ENCODE measurements at regions not wholly inside any gene's neighbourhood (a gene's known extent, or its start where the extent isn't known, plus 50 kb on each side); places are given as distances from the start of the nearest gene placed in this dataset.
"Not testable (repeated sequence)": the region's sequence is repeated elsewhere in the genome, so short reads cannot be mapped to it uniquely, and the experiment has no call there.

DNA sequence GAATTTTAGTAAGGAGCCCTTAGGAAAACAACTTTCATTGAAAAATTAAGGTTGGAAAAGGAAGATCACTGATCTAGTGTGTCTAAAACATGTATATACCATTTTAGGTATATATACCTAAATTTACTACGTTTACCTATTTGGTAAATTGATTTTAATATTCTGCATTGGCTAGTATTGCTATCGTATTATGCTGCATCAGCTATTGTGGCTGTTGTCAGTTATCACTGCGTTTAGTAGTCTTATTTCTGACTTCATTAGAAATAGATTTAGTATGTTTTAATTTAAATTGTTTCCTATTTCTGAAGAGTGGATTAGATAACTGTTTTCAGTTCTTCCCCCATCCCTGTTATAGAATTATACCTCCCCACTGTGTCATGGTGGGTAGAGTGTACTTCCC is 101.7 kb upstream of the ARG1 start:
- Histone ChIP-seq H3K9me3 (peaks cover 0 to 22% of the 10 kb centered on the region in 2 donors), H3K4me3 (no peak overlapping the region), H3K4me1 (no peaks in the 10 kb centered on the region), H3K36me3 (no peaks in the 10 kb centered on the region), H3K27ac (no peak overlapping the region), H3K27me3 (no peaks in the 10 kb centered on the region)
- TF ChIP-seq, protein P1, sequence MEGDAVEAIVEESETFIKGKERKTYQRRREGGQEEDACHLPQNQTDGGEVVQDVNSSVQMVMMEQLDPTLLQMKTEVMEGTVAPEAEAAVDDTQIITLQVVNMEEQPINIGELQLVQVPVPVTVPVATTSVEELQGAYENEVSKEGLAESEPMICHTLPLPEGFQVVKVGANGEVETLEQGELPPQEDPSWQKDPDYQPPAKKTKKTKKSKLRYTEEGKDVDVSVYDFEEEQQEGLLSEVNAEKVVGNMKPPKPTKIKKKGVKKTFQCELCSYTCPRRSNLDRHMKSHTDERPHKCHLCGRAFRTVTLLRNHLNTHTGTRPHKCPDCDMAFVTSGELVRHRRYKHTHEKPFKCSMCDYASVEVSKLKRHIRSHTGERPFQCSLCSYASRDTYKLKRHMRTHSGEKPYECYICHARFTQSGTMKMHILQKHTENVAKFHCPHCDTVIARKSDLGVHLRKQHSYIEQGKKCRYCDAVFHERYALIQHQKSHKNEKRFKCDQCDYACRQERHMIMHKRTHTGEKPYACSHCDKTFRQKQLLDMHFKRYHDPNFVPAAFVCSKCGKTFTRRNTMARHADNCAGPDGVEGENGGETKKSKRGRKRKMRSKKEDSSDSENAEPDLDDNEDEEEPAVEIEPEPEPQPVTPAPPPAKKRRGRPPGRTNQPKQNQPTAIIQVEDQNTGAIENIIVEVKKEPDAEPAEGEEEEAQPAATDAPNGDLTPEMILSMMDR (IDR thresholded peaks at IDR 0.05): no peak
- intact Hi-C loops (cut with DNase I): no loop called here
- DNase-seq (no peak), ATAC-seq (no peak)

DNA sequence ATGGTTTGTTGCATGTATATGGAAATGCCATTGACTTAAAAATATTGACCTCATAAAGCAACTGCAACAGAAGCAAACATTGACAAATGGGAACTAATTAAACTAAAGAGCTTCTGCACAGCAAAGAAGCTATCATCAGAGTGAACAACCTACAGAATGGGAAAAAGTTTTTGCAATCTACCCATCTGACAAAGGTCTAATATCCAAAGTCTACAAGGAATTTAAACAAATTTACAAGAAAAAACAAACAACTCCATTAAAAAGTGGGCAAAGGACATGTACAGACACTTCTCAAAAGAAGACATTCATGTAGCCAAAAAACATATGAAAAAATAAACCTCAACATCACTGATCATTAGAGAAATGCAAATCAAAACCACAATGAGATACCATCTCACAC is 99.7 kb upstream of the ARG1 start:
- intact Hi-C loops (cut with DNase I); ATAC-seq; H3K36me3 ChIP-seq: not testable (repeated sequence)

GRCh38 chr6:131476362-131476761 is 96.7 kb upstream of the ARG1 start:
- TF ChIP-seq, protein P1 (IDR thresholded peaks at IDR 0.05): no peak
- H3K27ac ChIP-seq: no peak overlapping the region

More for the DNA sequence above, 99.7 kb upstream of the ARG1 start:
- not testable (repeated sequence) for H3K4me1 ChIP-seq, DNase-seq, H3K4me3 ChIP-seq, H3K27ac ChIP-seq, H3K27me3 ChIP-seq
- H3K9me3 ChIP-seq: peaks cover 0 to 22% of the 10 kb centered on the region in 2 donors

DNA sequence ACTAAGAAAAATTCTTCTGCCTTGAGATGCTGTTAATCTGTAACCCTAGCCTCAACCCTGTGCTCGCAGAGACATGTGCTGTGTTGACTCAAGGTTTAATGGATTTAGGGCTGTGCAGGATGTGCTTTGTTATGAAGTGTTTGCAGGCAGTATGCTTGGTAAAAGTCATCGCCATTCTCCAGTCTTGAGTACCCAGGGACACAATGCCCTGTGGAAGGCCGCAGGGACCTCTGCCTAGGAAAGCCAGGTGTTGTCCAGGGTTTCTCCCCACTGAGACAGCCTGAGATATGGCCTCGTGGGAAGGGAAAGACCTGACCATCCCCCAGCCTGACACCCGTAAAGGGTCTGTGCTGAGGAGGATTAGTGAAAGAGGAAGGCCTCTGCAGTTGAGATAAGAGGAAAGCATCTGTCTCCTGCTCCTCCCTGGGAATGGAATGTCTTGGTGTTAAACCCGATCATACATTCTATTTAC is 94.2 kb upstream of the ARG1 start:
- H3K4me1 ChIP-seq; H3K36me3 ChIP-seq; intact Hi-C loops (cut with DNase I); H3K4me3 ChIP-seq; DNase-seq; H3K27me3 ChIP-seq; ATAC-seq; H3K27ac ChIP-seq: not testable (repeated sequence)
- peaks cover 0 to 22% of the 10 kb centered on the region in 2 donors for H3K9me3 ChIP-seq

More at GRCh38 chr6:131476362-131476761, 96.7 kb upstream of the ARG1 start:
- peaks cover 0 to 22% of the 10 kb centered on the region in 2 donors for H3K9me3 ChIP-seq
- DNase-seq (no peak), ATAC-seq (no peak)
- H3K36me3 ChIP-seq: no peaks in the 10 kb centered on the region
- no peak overlapping the region for H3K4me3 ChIP-seq
- no peaks in the 10 kb centered on the region for H3K4me1 ChIP-seq
- intact Hi-C loops (cut with DNase I): no loop called here
- no peaks in the 10 kb centered on the region for H3K27me3 ChIP-seq

DNA sequence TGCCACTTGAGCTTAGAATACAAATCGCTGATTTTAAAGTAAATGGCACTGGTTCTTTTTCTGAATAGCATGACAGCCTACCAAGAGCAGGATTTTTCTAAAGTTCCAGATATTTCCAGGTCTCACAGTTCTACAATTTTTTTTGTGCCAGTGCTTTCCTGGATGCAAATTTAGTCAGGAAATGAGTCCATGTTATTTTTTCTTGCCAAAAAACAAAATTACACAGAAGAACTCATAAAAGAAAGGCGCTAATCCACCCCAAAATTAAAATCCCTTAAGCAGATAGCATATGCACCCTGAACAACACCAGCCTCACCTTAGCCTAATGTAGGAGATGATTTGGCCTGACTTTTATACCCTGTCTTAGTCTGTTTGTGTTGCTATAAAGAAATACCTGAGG is 86.4 kb upstream of the ARG1 start:
- no peak for DNase-seq
- TF ChIP-seq, protein P1 (IDR thresholded peaks at IDR 0.05): no peak
- Histone ChIP-seq H3K36me3 (no peaks in the 10 kb centered on the region), H3K9me3 (no peaks in the 10 kb centered on the region), H3K4me3 (no peak overlapping the region), H3K27ac (no peak overlapping the region), H3K4me1 (no peaks in the 10 kb centered on the region), H3K27me3 (no peaks in the 10 kb centered on the region)
- intact Hi-C loops (cut with DNase I): no loop called here
- no peak for ATAC-seq

DNA sequence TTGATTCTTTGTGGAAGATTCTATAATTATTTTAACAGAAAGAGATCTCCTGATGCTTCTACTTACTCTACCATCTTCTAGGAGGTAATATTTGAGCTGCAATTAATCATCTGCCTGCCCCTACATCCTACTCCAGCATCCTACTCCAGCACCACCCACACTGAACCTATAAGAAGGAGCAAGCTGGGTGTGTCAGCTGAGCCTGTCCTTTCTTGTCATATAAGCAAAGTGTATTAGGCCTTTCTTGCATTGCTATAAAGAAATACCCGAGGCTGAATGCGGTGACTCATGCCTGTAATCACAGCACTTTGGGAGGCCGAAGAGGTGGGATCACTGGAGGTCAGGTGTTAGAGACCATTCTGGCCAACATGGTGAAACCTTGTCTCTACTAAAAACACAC is 84.2 kb upstream of the ARG1 start:
- Histone ChIP-seq H3K36me3 (no peaks in the 10 kb centered on the region), H3K4me3 (no peak overlapping the region), H3K4me1 (no peaks in the 10 kb centered on the region), H3K27ac (no peak overlapping the region), H3K9me3 (no peaks in the 10 kb centered on the region), H3K27me3 (no peaks in the 10 kb centered on the region)
- no peak for ATAC-seq
- TF ChIP-seq, protein P1 (IDR thresholded peaks at IDR 0.05): no peak
- intact Hi-C loops (cut with DNase I): no loop called here
- DNase-seq: no peak
